H1 (cell line): ENCODE measurements at regions not wholly inside any gene's neighbourhood (a gene's known extent, or its start where the extent isn't known, plus 50 kb on each side); places are given as distances from the start of the nearest gene placed in this dataset.

Source experiments
- CTCF ChIA-PET: fragments of 300-600 bp; sonication (Branson Sonifier 250); formaldehyde crosslinking; loops from one replicate; lab custom pipeline; 2021; ENCODE audit not compliant: partially characterized antibody; lab: Charles Lee
- POLR2A ChIA-PET: fragments of 300-600 bp; sonication (Branson Sonifier 250); formaldehyde crosslinking; loops from one replicate; lab custom pipeline; 2021; ENCODE audit warnings: inconsistent platforms; ENCODE audit not compliant: partially characterized antibody; lab: Charles Lee
- DNase-seq, 2 experiments: peaks; one replicate each; pipeline versions ENCODE4 v3.0.0 to v3.0.0-alpha.2; 2010 to 2022; ENCODE audit warnings: low spot score in 2 of 2, low read depth in 1 of 2, mixed read lengths in 1 of 2
- FAIRE-seq: peaks from 2 replicates; lab custom pipeline; 2011; peaks lifted over from hg19 to GRCh38; lab: Jason Lieb, UNC
- H2AFZ ChIP-seq: 2 replicates; pipeline ENCODE4 v1.8.1; 2012; ENCODE audit warnings: low read length, inconsistent platforms
- H2AK5ac ChIP-seq: 2 replicates; pipeline ENCODE4 v1.6.1; 2013; ENCODE audit warnings: low read depth, low read length
- H2BK120ac ChIP-seq: replicated peaks from 2 replicates; pipeline ENCODE3; 2013; ENCODE audit warnings: low read depth, low read length, inconsistent platforms
- H2BK12ac ChIP-seq: 2 replicates; pipeline ENCODE4 v1.6.1; 2013; ENCODE audit warnings: low read depth, low read length
- H2BK15ac ChIP-seq: 2 replicates; pipeline ENCODE4 v1.6.1; 2013; ENCODE audit warnings: low read length
- H2BK20ac ChIP-seq: 2 replicates; pipeline ENCODE4 v1.6.1; 2013; ENCODE audit warnings: low read length
- H2BK5ac ChIP-seq: 2 replicates; pipeline ENCODE4 v1.6.1; 2013; ENCODE audit warnings: low read depth, low read length
- H3K14ac ChIP-seq: 2 replicates; pipeline ENCODE4 v1.6.1; 2013; ENCODE audit warnings: inconsistent platforms; ENCODE audit not compliant: insufficient read length
- H3K18ac ChIP-seq: 2 replicates; pipeline ENCODE4 v1.6.1; 2013; ENCODE audit warnings: low read length; ENCODE audit errors: extremely low read depth
- H3K23ac ChIP-seq: 2 replicates; pipeline ENCODE4 v1.6.1; 2013; ENCODE audit warnings: inconsistent platforms; ENCODE audit not compliant: insufficient read length
- H3K23me2 ChIP-seq: 2 replicates; pipeline ENCODE4 v1.6.1; 2013; ENCODE audit warnings: low read depth, low read length
- H3K27ac ChIP-seq: 2 replicates; pipeline ENCODE4 v1.6.1; 2011; ENCODE audit warnings: low read depth, low read length, inconsistent platforms
- H3K27me3 ChIP-seq, 4 experiments: replicated peaks in 1 of 4; 1 replicate in 1 of 4; 2 replicates in 3 of 4; pipeline versions ENCODE4 v1.6.1 to v1.8.1; 2011 to 2013; ENCODE audit warnings: low read length in 3 of 4, mild to moderate bottlenecking in 3 of 4, inconsistent platforms in 2 of 4, mixed read lengths in 2 of 4, moderate library complexity in 1 of 4; ENCODE audit not compliant: control insufficient read depth in 3 of 4, insufficient read depth in 3 of 4; ENCODE audit errors: extremely low read depth in 1 of 4
- H3K36me3 ChIP-seq, 4 experiments: 2 replicates each; pipeline versions ENCODE4 v1.6.1 to v1.8.1; 2011 to 2013; ENCODE audit warnings: mild to moderate bottlenecking in 4 of 4, low read length in 3 of 4, moderate library complexity in 2 of 4, control low read depth in 1 of 4, inconsistent platforms in 1 of 4; ENCODE audit not compliant: insufficient read depth in 4 of 4, control insufficient read depth in 2 of 4
- H3K4ac ChIP-seq: replicated peaks from 2 replicates; pipeline ENCODE3; 2013; ENCODE audit warnings: low read length, low read depth, mixed read lengths, inconsistent platforms; ENCODE audit not compliant: insufficient read length
- H3K4me1 ChIP-seq, 4 experiments: replicated peaks in 1 of 4; 1 replicate in 1 of 4; 2 replicates in 3 of 4; pipeline versions ENCODE4 v1.6.1 to v1.8.1; 2011 to 2013; ENCODE audit warnings: low read length in 3 of 4, inconsistent platforms in 2 of 4, mixed read lengths in 1 of 4; ENCODE audit not compliant: insufficient read depth in 4 of 4, control insufficient read depth in 3 of 4
- H3K4me2 ChIP-seq, 2 experiments: 2 replicates each; pipeline versions ENCODE4 v1.6.1 to v1.8.1; 2011 to 2013; ENCODE audit warnings: low read depth in 2 of 2, low read length in 2 of 2, control low read depth in 1 of 2, inconsistent platforms in 1 of 2, mild to moderate bottlenecking in 1 of 2; ENCODE audit not compliant: insufficient read depth in 1 of 2
- H3K4me3 ChIP-seq, 4 experiments: fragments of 200-600, 300-600 bp in 1 of 4; sonication (generic), shearing (Covaris generic), sonication (Bioruptor Twin) in 1 of 4; 2 replicates each; pipeline versions ENCODE4 v1.5.1 to v1.8.1; 2011 to 2016; ENCODE audit warnings: low read length in 4 of 4, low read depth in 3 of 4, control low read depth in 2 of 4, inconsistent platforms in 2 of 4, mild to moderate bottlenecking in 2 of 4, mixed read lengths in 1 of 4, moderate library complexity in 1 of 4; ENCODE audit not compliant: insufficient read depth in 2 of 4; ENCODE audit errors: extremely low read depth in 1 of 4
- H3K56ac ChIP-seq: replicated peaks from 2 replicates; pipeline ENCODE3; 2013; ENCODE audit warnings: low read depth, mild to moderate bottlenecking, mixed read lengths, low read length, inconsistent platforms; ENCODE audit not compliant: insufficient read length
- H3K79me1 ChIP-seq: 2 replicates; pipeline ENCODE4 v1.6.1; 2013; ENCODE audit warnings: low read depth, low read length, control low read depth
- H3K79me2 ChIP-seq, 2 experiments: 2 replicates each; pipeline versions ENCODE4 v1.6.1 to v1.8.1; 2012 to 2013; ENCODE audit warnings: low read length in 2 of 2, mild to moderate bottlenecking in 2 of 2, inconsistent platforms in 1 of 2; ENCODE audit not compliant: insufficient read depth in 2 of 2, control insufficient read depth in 1 of 2
- H3K9ac ChIP-seq, 4 experiments: replicated peaks in 1 of 4; 1 replicate in 1 of 4; 2 replicates in 3 of 4; pipeline versions ENCODE4 v1.6.1 to v1.8.1; 2011 to 2013; ENCODE audit warnings: low read depth in 3 of 4, low read length in 3 of 4, control low read depth in 2 of 4, mild to moderate bottlenecking in 2 of 4, moderate library complexity in 2 of 4, inconsistent platforms in 1 of 4; ENCODE audit errors: extremely low read depth in 1 of 4
- H3K9me3 ChIP-seq, 2 experiments: 2 replicates each; pipeline versions ENCODE4 v1.6.1 to v1.8.1; 2012 to 2013; ENCODE audit warnings: mild to moderate bottlenecking in 2 of 2, moderate library complexity in 2 of 2, control low read depth in 1 of 2, inconsistent platforms in 1 of 2, low read depth in 1 of 2, low read length in 1 of 2, mixed read lengths in 1 of 2; ENCODE audit not compliant: insufficient read depth in 2 of 2
- H4K20me1 ChIP-seq, 2 experiments: replicated peaks in 1 of 2; 2 replicates each; pipeline versions ENCODE3 to v1.8.1; 2011 to 2013; ENCODE audit warnings: inconsistent platforms in 2 of 2, low read length in 2 of 2, mild to moderate bottlenecking in 1 of 2; ENCODE audit not compliant: insufficient read depth in 2 of 2, control insufficient read depth in 1 of 2
- H4K5ac ChIP-seq: 2 replicates; pipeline ENCODE4 v1.6.1; 2013; ENCODE audit warnings: low read length, low read depth, mixed read lengths, inconsistent platforms; ENCODE audit not compliant: insufficient read length
- H4K8ac ChIP-seq: 2 replicates; pipeline ENCODE4 v1.8.0; 2013; ENCODE audit warnings: mild to moderate bottlenecking, moderate library complexity, low read length, inconsistent platforms; ENCODE audit not compliant: insufficient read depth; ENCODE audit errors: extremely low read depth
- H4K91ac ChIP-seq: replicated peaks from 2 replicates; pipeline ENCODE3; 2013; ENCODE audit warnings: low read length, mixed read lengths, inconsistent platforms; ENCODE audit not compliant: insufficient read length
- HDAC6 ChIP-seq: IDR thresholded peaks from one replicate; pipeline ENCODE4 v1.7.1; 2012; ENCODE audit warnings: low read depth, mild to moderate bottlenecking, inconsistent platforms, low read length, moderate library complexity
- KDM4A ChIP-seq: IDR thresholded peaks from one replicate; pipeline ENCODE4 v1.7.1; 2012; ENCODE audit warnings: low read depth, mild to moderate bottlenecking, moderate library complexity, low read length, inconsistent platforms; ENCODE audit not compliant: severe bottlenecking
- SP1 ChIP-seq: IDR thresholded peaks from 2 replicates; pipeline ENCODE4 v1.6.1; 2011; ENCODE audit warnings: low read depth, low read length
- WGBS, 2 experiments: shearing (Covaris generic) in 1 of 2; methylation state at CpG; one replicate each; pipeline versions ENCODE4 v1.1.6 to v1.1.7; 2013 to 2015; ENCODE audit warnings: low lambda C conversion rate in 2 of 2, mixed read lengths in 2 of 2, inconsistent platforms in 1 of 2, low coverage in 1 of 2, missing lambda C conversion rate in 1 of 2; ENCODE audit not compliant: insufficient replicate concordance in 2 of 2, insufficient coverage in 1 of 2, insufficient read length in 1 of 2; ENCODE audit errors: extremely low coverage in 1 of 2, missing lambda C conversion rate in 1 of 2; 5-methylcytosine and 5-hydroxymethylcytosine counted together
- TF ChIP-seq, protein P1 (sequence below): IDR thresholded peaks from 2 replicates; pipeline ENCODE4 v1.6.1; 2011; ENCODE audit warnings: low read length, improper control_type of control experiment

DNA sequence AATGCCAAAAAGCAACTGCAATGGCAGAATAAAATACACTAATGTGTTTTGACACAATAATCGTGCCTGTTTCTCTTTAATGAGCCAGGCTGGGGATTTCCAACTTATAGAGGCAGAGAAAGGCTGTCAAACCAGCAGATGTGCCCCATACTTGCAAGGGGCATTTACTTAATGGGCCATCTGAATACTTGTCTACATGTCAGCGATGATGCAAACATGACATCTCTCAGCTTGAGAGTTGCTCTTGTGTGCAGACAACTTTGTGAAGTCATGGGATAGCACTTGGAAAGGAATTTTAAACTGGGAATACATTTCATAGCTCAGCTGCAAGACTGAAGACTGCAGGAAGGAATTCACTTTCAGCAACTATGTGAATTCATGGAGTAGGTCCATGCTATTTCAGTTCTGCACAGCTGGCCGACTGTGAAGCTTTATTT, 127.4 kb upstream of the ADAMTS9 start:
- no peaks in the 10 kb centered on the region for H4K20me1 ChIP-seq
- DNase-seq (no peak), FAIRE-seq (no peak)
- 89% methylated on average over 3 of the region's 3 CpGs; no CpG with 5 or more reads in 1 of the 2 experiments for WGBS, 2 experiments
- no peak overlapping the region for H3K27ac ChIP-seq
- no peak overlapping the region for H2BK12ac ChIP-seq
- no peaks in the 10 kb centered on the region for H3K79me2 ChIP-seq
- no peak overlapping the region for H2AK5ac ChIP-seq
- no peak overlapping the region for H3K23ac ChIP-seq
- H3K14ac ChIP-seq = no peak overlapping the region
- H4K8ac ChIP-seq = no peak overlapping the region
- H4K5ac ChIP-seq = no peak overlapping the region
- no peak overlapping the region for H4K91ac ChIP-seq
- no peaks in the 10 kb centered on the region; the same call in 1 of the 2 replicates for H3K23me2 ChIP-seq
- no peak overlapping the region for H3K56ac ChIP-seq
- no peak overlapping the region for H2BK20ac ChIP-seq
- no peaks in the 10 kb centered on the region for H3K4me1 ChIP-seq
- no peak overlapping the region for H3K9ac ChIP-seq
- H2BK120ac ChIP-seq = no peak overlapping the region
- H2AFZ ChIP-seq = no peak overlapping the region
- H3K79me1 ChIP-seq = no peaks in the 10 kb centered on the region
- no peak overlapping the region for H3K4me3 ChIP-seq
- no peak overlapping the region for H2BK15ac ChIP-seq
- H3K4ac ChIP-seq = no peak overlapping the region
- POLR2A ChIA-PET = no interaction called here
- no peak overlapping the region for H3K4me2 ChIP-seq
- no peaks in the 10 kb centered on the region for H3K27me3 ChIP-seq
- TF ChIP-seq, protein P1, sequence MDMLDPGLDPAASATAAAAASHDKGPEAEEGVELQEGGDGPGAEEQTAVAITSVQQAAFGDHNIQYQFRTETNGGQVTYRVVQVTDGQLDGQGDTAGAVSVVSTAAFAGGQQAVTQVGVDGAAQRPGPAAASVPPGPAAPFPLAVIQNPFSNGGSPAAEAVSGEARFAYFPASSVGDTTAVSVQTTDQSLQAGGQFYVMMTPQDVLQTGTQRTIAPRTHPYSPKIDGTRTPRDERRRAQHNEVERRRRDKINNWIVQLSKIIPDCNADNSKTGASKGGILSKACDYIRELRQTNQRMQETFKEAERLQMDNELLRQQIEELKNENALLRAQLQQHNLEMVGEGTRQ = no peak
- TF ChIP-seq HDAC6 = no peak
- TF ChIP-seq SP1 = no peak
- TF ChIP-seq KDM4A = no peak
- no peak overlapping the region for H2BK5ac ChIP-seq
- H3K36me3 ChIP-seq = no peaks in the 10 kb centered on the region
- no peak overlapping the region for H3K18ac ChIP-seq
- CTCF ChIA-PET = interaction anchor here (0.7 to 2.1 kb wide), 2 partner anchors 210 to 354 kb away, joined by 3 to 6 read pairs; no protein-coding TSS in a partner anchor
- no peaks in the 10 kb centered on the region for H3K9me3 ChIP-seq
